Transverse colon (tissue), 4 donors: ENCODE measurements at regions not wholly inside any gene's neighbourhood (a gene's known extent, or its start where the extent isn't known, plus 50 kb on each side); places are given as distances from the start of the nearest gene placed in this dataset.

Experiments used
- EP300 ChIP-seq: sonication (generic); formaldehyde crosslinking; IDR thresholded peaks from one replicate; pipeline ENCODE4 v1.6.1; 2017; ENCODE audit warnings: antibody characterized with exemption, low read depth
- POLR2AphosphoS5 ChIP-seq, 3 donors: sonication (generic); formaldehyde crosslinking; IDR thresholded peaks; one replicate each; pipeline ENCODE4 v1.6.1; 2016; ENCODE audit warnings: antibody characterized with exemption in 3 of 3
- TF ChIP-seq, protein P1 (sequence below), 5 experiments: fragments of 200-600 bp in 3 of 5; fragments of 450-650 bp in 2 of 5; sonication (generic) in 3 of 5; IDR thresholded peaks; 1 replicate in 2 of 5; 2 replicates in 3 of 5; pipeline ENCODE4 v1.5.1; 2016 to 2017; ENCODE audit warnings: antibody characterized with exemption in 5 of 5, inconsistent platforms in 3 of 5, mild to moderate bottlenecking in 2 of 5, moderate library complexity in 1 of 5

DNA sequence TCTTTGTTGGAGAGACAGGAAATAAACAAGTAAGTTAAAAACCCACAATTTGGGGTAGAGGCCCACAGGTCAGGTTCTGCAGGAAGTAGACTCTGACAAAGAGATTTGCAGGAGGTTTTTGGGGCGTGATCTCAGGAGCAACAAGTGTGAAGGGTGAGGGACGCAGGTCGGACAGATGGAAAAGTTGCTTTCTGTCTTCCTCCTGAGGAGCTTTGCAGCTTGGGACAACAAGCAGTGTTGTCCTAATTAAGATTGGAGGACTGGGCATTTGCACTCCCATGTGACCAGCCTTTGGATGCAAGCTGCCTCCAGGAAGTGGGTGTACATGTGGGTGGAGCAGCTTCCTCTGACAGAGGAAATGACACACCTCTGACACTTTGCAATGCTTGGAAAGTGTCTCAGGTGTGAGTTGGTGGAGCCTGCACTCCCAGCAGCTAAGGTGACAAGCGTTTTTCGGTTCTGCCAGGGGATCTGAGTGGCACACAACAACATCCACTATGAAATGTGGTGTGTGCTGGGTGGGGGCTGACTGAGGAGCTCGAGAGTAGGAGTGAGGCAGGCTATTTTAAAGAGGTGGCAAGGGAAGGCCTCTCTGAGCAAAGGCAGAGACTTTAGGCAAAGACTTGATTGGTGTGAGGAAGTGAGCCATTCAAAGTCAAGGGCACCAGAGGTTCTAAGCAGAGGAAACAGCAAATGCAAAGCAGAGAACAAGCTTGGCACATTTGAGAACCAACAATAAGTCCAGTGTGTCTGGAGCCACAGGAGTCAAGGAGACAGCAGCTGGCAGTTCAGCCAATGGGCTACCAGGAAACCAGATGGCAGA lies 339.8 kb upstream of the GATB start:
- TF ChIP-seq, protein P1, sequence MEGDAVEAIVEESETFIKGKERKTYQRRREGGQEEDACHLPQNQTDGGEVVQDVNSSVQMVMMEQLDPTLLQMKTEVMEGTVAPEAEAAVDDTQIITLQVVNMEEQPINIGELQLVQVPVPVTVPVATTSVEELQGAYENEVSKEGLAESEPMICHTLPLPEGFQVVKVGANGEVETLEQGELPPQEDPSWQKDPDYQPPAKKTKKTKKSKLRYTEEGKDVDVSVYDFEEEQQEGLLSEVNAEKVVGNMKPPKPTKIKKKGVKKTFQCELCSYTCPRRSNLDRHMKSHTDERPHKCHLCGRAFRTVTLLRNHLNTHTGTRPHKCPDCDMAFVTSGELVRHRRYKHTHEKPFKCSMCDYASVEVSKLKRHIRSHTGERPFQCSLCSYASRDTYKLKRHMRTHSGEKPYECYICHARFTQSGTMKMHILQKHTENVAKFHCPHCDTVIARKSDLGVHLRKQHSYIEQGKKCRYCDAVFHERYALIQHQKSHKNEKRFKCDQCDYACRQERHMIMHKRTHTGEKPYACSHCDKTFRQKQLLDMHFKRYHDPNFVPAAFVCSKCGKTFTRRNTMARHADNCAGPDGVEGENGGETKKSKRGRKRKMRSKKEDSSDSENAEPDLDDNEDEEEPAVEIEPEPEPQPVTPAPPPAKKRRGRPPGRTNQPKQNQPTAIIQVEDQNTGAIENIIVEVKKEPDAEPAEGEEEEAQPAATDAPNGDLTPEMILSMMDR (IDR thresholded peaks at IDR 0.05) = no peak
- TF ChIP-seq EP300 (no peak), POLR2AphosphoS5 (IDR thresholded peaks at IDR 0.05) (peak in 1 of 3 donors; percentile 27)
